K562 (cell line): ENCODE measurements at regions not wholly inside any gene's neighbourhood (a gene's known extent, or its start where the extent isn't known, plus 50 kb on each side); places are given as distances from the start of the nearest gene placed in this dataset.

Source experiments
- DLX4 ChIP-seq: fragments of 250-450 bp; sonication (Bioruptor Pico); IDR thresholded peaks from 2 replicates; pipeline ENCODE4 v1.6.1; 2021; ENCODE audit warnings: mild to moderate bottlenecking
- GTF2E2 ChIP-seq: fragments of 200-800 bp; sonication (Bioruptor generic); IDR thresholded peaks from 2 replicates; pipeline ENCODE4 v1.6.1; 2016; ENCODE audit warnings: missing genetic modification characterization, missing compliant biosample characterization
- PATZ1 ChIP-seq: fragments of 250-450 bp; sonication (Bioruptor Pico); IDR thresholded peaks from 2 replicates; pipeline ENCODE4 v1.5.0; 2020; ENCODE audit warnings: mild to moderate bottlenecking, borderline replicate concordance
- PHB2 ChIP-seq: fragments of 450-650 bp; IDR thresholded peaks from 2 replicates; pipeline ENCODE4 v1.6.1; 2017; ENCODE audit warnings: low read depth
- POLR2A ChIP-seq: fragments of 450-650 bp; conservative IDR thresholded peaks from 2 replicates; pipeline ENCODE4 v1.6.1; 2016
- TAF1 ChIP-seq: IDR thresholded peaks from 2 replicates; pipeline ENCODE4 v1.6.1; 2011; ENCODE audit warnings: mild to moderate bottlenecking, low read length, moderate library complexity; ENCODE audit not compliant: insufficient read depth, control insufficient read depth, severe bottlenecking; ENCODE audit errors: extremely low read depth
- ZEB2 ChIP-seq: fragments of 450-650 bp; IDR thresholded peaks from 2 replicates; pipeline ENCODE4 v1.6.1; 2016
- ZNF24 ChIP-seq: fragments of 450-650 bp; IDR thresholded peaks from 2 replicates; pipeline ENCODE4 v1.6.1; 2016
- TF ChIP-seq, protein P1 (sequence below), 3 experiments: IDR thresholded peaks in 2 of 3; conservative IDR thresholded peaks in 1 of 3; 2 replicates each; pipeline ENCODE4 v1.5.1; 2011 to 2012; ENCODE audit warnings: low read length in 3 of 3, mild to moderate bottlenecking in 3 of 3, control low read depth in 2 of 3, improper control_type of control experiment in 1 of 3, inconsistent platforms in 1 of 3, low read depth in 1 of 3, mixed read lengths in 1 of 3, moderate library complexity in 1 of 3; ENCODE audit not compliant: insufficient read depth in 2 of 3
- TF ChIP-seq, protein P2 (sequence below), 2 experiments: fragments of 450-650 bp; formaldehyde crosslinking in 1 of 2; IDR thresholded peaks; 2 replicates each; pipeline versions ENCODE4 v1.4.0 to v1.6.1; 2014 to 2020; ENCODE audit warnings: mild to moderate bottlenecking in 2 of 2, borderline replicate concordance in 1 of 2, low read depth in 1 of 2

GRCh38 chr4:188603646-188604045 is 464.4 kb downstream of the TRIML1 start:
- TF ChIP-seq ZEB2 (no peak), DLX4 (no peak), PATZ1 (CRISPR knock-in tag) (no peak), PHB2 (no peak), POLR2A (no peak), TAF1 (no peak), GTF2E2 (no peak), ZNF24 (no peak)
- TF ChIP-seq, protein P1, sequence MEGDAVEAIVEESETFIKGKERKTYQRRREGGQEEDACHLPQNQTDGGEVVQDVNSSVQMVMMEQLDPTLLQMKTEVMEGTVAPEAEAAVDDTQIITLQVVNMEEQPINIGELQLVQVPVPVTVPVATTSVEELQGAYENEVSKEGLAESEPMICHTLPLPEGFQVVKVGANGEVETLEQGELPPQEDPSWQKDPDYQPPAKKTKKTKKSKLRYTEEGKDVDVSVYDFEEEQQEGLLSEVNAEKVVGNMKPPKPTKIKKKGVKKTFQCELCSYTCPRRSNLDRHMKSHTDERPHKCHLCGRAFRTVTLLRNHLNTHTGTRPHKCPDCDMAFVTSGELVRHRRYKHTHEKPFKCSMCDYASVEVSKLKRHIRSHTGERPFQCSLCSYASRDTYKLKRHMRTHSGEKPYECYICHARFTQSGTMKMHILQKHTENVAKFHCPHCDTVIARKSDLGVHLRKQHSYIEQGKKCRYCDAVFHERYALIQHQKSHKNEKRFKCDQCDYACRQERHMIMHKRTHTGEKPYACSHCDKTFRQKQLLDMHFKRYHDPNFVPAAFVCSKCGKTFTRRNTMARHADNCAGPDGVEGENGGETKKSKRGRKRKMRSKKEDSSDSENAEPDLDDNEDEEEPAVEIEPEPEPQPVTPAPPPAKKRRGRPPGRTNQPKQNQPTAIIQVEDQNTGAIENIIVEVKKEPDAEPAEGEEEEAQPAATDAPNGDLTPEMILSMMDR (IDR thresholded peaks at IDR 0.05 in 2 of 3, conservative IDR thresholded peaks at IDR 0.05 in 1 of 3; ENCODE audit: insufficient read depth in 2 of 3, low read depth in 1 of 3, low read length in 3 of 3) = no peak
- TF ChIP-seq, protein P2, sequence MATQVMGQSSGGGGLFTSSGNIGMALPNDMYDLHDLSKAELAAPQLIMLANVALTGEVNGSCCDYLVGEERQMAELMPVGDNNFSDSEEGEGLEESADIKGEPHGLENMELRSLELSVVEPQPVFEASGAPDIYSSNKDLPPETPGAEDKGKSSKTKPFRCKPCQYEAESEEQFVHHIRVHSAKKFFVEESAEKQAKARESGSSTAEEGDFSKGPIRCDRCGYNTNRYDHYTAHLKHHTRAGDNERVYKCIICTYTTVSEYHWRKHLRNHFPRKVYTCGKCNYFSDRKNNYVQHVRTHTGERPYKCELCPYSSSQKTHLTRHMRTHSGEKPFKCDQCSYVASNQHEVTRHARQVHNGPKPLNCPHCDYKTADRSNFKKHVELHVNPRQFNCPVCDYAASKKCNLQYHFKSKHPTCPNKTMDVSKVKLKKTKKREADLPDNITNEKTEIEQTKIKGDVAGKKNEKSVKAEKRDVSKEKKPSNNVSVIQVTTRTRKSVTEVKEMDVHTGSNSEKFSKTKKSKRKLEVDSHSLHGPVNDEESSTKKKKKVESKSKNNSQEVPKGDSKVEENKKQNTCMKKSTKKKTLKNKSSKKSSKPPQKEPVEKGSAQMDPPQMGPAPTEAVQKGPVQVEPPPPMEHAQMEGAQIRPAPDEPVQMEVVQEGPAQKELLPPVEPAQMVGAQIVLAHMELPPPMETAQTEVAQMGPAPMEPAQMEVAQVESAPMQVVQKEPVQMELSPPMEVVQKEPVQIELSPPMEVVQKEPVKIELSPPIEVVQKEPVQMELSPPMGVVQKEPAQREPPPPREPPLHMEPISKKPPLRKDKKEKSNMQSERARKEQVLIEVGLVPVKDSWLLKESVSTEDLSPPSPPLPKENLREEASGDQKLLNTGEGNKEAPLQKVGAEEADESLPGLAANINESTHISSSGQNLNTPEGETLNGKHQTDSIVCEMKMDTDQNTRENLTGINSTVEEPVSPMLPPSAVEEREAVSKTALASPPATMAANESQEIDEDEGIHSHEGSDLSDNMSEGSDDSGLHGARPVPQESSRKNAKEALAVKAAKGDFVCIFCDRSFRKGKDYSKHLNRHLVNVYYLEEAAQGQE (IDR thresholded peaks at IDR 0.05; ENCODE audit: borderline replicate concordance) = no peak
- TF ChIP-seq, protein P2 (CRISPR knock-in tag; IDR thresholded peaks at IDR 0.05; ENCODE audit: low read depth) = no peak
